ENCODE measurements at regions not wholly inside any gene's neighbourhood (a gene's known extent, or its start where the extent isn't known, plus 50 kb on each side); places are given as distances from the start of the nearest gene placed in this dataset.

- TF ChIP-seq, protein P1, sequence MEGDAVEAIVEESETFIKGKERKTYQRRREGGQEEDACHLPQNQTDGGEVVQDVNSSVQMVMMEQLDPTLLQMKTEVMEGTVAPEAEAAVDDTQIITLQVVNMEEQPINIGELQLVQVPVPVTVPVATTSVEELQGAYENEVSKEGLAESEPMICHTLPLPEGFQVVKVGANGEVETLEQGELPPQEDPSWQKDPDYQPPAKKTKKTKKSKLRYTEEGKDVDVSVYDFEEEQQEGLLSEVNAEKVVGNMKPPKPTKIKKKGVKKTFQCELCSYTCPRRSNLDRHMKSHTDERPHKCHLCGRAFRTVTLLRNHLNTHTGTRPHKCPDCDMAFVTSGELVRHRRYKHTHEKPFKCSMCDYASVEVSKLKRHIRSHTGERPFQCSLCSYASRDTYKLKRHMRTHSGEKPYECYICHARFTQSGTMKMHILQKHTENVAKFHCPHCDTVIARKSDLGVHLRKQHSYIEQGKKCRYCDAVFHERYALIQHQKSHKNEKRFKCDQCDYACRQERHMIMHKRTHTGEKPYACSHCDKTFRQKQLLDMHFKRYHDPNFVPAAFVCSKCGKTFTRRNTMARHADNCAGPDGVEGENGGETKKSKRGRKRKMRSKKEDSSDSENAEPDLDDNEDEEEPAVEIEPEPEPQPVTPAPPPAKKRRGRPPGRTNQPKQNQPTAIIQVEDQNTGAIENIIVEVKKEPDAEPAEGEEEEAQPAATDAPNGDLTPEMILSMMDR (IDR thresholded peaks at IDR 0.05): no peak
- DNase-seq (ENCODE audit: low spot score): no peak
- Histone ChIP-seq H3K4me3 (no peak overlapping the region), H3K27ac (no peak overlapping the region)
These were observed 124.8 kb downstream of the EDEM1 start for GRCh38 chr3:5312290-5312689.

GRCh38 chr3:5314897-5315296, 127.4 kb downstream of the EDEM1 start:
- TF ChIP-seq, protein P1 (IDR thresholded peaks at IDR 0.05): no peak
- no peak overlapping the region for H3K4me3 ChIP-seq
- no peak overlapping the region for H3K27ac ChIP-seq
- DNase-seq (ENCODE audit: low spot score): no peak

GRCh38 chr3:5317557-5317956, 130.1 kb downstream of the EDEM1 start:
- DNase-seq (ENCODE audit: low spot score): no peak
- H3K4me3 ChIP-seq: no peak overlapping the region
- TF ChIP-seq, protein P1 (IDR thresholded peaks at IDR 0.05): no peak
- no peak overlapping the region for H3K27ac ChIP-seq

- Histone ChIP-seq H3K4me3 (no peak overlapping the region), H3K27ac (no peak overlapping the region)
- TF ChIP-seq, protein P1 (IDR thresholded peaks at IDR 0.05): no peak
- no peak for DNase-seq (ENCODE audit: low spot score)
These were observed 131.9 kb downstream of the EDEM1 start for GRCh38 chr3:5319454-5319853.

DNA sequence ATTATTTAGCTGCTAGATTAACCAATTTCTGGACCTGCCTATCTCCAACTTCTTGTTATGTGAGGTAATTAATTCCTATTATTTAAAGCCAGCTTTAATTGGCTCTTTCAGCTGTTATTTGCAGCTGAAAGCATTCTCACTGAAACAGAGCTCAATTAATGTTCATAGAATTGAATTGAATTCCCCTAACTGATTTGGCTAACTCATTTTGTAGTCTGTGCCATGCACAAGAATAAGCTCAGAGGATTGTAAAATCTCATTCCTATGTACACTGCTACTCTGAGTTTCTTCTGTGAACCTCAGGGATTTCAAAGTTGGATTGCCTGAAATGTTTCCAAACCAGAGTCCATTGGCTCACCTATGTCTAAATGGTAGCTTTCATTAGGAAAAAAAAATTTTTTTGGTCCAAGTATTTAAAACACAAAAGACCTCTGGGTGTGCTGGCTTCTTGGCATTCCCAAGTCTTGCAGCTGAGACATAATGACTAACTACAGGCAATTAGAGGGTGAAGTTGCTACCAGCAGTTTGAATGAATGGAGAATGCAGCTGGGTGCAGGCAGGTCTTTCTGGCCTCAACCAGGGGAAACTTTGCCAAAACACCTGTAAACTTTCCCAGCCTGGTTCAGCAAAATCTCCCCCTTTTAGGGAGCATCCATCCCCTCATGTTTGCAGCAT, 134.3 kb downstream of the EDEM1 start:
- no peak overlapping the region for H3K27ac ChIP-seq
- no peak for DNase-seq (ENCODE audit: low spot score)
- no peak overlapping the region for H3K4me3 ChIP-seq
- TF ChIP-seq, protein P1 (IDR thresholded peaks at IDR 0.05): no peak

DNA sequence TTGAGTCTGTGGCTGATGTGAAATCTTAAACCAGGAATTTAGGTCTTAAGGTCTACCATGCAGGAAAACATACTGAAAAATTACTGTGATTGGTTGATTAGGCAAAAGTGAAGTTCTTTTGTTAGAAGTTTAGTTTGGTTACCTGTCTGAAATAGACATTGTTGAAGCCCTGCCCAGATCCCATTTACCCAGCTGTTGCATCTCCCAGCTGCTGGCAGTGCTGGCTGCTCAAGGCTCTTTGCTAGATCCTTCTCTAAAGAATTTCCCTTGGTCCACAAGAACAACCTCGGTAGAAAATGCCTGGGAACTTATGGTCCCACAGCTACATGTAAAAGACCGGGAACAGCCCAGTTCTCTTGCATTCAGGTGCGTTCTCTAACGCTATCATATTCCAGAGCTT, 137.3 kb downstream of the EDEM1 start:
- TF ChIP-seq, protein P1 (IDR thresholded peaks at IDR 0.05): no peak
- Histone ChIP-seq H3K27ac (no peak overlapping the region), H3K4me3 (no peak overlapping the region)
- no peak for DNase-seq (ENCODE audit: low spot score)

- TF ChIP-seq, protein P1 (IDR thresholded peaks at IDR 0.05): no peak
- no peak overlapping the region for H3K4me3 ChIP-seq
- no peak for DNase-seq (ENCODE audit: low spot score)
- H3K27ac ChIP-seq: no peak overlapping the region
These were observed 142.8 kb downstream of the EDEM1 start for GRCh38 chr3:5330152-5330810.

All from coronary artery (tissue), 2 donors.